ENCODE measurements at regions not wholly inside any gene's neighbourhood (a gene's known extent, or its start where the extent isn't known, plus 50 kb on each side); places are given as distances from the start of the nearest gene placed in this dataset.
"Not testable (repeated sequence)": the region's sequence is repeated elsewhere in the genome, so short reads cannot be mapped to it uniquely, and the experiment has no call there.

DNA sequence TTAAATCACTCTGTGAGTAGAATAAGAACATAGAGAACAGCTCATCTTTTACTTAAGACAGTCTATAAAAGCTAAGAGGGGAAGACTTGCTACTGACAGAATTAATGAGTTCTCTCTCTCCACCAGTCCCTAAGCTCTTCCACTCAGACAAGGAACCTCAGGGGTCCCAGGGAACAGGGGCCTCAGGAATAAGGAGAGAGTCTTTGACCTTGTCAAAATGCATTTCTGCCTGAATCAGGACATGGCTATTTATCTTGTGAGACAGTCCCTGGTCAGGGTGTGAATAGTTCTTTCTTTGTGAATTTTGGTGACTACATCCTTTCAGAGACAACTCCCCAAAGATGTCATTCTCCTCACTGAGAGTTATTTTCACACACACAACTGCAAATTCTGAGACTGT lies 218.7 kb upstream of the HS3ST1 start:
- no peak for DNase-seq (ENCODE audit: extremely low spot score)
- TF ChIP-seq, protein P1, sequence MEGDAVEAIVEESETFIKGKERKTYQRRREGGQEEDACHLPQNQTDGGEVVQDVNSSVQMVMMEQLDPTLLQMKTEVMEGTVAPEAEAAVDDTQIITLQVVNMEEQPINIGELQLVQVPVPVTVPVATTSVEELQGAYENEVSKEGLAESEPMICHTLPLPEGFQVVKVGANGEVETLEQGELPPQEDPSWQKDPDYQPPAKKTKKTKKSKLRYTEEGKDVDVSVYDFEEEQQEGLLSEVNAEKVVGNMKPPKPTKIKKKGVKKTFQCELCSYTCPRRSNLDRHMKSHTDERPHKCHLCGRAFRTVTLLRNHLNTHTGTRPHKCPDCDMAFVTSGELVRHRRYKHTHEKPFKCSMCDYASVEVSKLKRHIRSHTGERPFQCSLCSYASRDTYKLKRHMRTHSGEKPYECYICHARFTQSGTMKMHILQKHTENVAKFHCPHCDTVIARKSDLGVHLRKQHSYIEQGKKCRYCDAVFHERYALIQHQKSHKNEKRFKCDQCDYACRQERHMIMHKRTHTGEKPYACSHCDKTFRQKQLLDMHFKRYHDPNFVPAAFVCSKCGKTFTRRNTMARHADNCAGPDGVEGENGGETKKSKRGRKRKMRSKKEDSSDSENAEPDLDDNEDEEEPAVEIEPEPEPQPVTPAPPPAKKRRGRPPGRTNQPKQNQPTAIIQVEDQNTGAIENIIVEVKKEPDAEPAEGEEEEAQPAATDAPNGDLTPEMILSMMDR (IDR thresholded peaks at IDR 0.05; ENCODE audit: control extremely low read depth, extremely low read depth, low read depth, missing control alignments): no peak
- POLR2A ChIA-PET: no interaction called here
- CTCF ChIA-PET: no interaction called here

DNA sequence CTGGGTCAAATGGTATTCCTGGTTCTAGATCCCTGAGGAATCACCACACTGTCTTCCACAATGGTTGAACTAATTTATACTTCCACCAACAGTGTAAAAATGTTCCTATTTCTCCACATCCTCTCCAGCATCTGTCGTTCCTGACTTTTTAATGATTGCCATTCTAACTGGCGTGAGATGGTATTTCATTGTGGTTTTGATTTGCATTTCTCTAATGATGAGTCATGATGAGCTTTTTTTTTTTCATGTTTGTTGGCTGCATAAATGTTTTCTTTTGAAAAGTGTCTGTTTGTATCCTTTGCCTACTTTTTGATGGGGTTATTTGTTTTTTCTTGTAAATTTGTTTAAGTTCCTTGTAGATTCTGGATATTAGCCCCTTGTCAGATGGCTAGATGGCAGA lies 214.4 kb upstream of the HS3ST1 start:
- DNase-seq (ENCODE audit: extremely low spot score); CTCF ChIA-PET; POLR2A ChIA-PET: not testable (repeated sequence)

DNA sequence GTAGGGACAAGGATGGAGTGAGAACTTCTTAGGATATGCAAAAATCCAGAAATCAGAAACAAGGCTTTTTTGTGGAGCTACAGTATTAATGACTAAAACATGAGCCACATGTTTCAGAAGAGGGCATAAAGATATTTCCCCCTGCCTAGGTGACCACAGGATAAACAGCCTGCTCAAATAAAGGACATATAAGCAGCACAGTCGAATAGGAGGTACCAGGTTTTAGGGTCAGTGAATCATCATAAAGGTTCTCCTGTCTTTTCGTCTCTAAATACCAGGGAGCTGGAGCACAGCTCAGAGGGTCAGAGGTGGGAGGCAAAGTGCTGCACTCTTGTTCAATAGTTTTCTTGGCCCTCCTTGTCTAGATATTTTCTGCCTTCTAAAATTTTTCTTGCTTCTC lies 211.9 kb upstream of the HS3ST1 start:
- ChIA-PET POLR2A (no interaction called here), CTCF (no interaction called here)
- DNase-seq (ENCODE audit: extremely low spot score): no peak
- TF ChIP-seq, protein P1 (IDR thresholded peaks at IDR 0.05; ENCODE audit: control extremely low read depth, extremely low read depth, low read depth, missing control alignments): no peak

DNA sequence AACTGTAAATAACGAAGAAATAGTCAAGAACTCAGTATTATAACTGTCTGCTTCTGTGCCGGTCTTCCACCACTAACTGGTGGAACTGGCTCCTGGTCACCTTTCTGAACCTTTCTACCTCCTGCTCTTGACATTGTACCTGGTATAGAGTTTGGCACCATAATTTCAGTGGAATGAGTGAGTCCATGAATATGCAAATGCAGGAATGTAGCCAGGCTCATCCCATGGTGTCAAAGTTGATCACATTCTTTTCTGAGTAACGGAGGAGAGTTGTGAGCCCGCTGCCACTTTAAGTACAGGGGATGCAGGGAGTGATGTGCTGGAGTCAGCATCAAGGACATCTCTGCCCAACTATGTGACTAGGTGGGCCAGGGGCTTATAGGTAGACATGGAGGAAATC lies 207.9 kb upstream of the HS3ST1 start:
- CTCF ChIA-PET: no interaction called here
- TF ChIP-seq, protein P1 (IDR thresholded peaks at IDR 0.05; ENCODE audit: control extremely low read depth, extremely low read depth, low read depth, missing control alignments): no peak
- DNase-seq (ENCODE audit: extremely low spot score): no peak
- POLR2A ChIA-PET: no interaction called here

DNA sequence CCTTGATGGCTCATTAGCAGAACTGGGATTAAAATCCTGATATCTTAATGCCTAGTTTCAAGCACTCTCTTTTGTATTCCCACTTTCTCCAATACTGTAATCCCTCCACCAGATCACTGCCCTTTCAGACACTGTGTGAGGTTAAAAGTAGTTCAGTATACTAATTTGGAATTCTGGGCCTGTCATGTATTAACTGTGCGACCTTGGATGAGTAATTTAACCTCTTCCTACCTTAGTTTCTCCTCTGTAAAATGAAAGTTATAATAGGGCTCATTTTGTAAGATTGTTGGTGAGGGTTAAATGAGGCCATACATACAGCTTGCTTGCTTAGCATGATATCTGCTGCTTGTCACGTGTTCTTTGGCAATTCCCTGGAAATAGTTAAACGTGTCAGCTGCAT lies 207.3 kb upstream of the HS3ST1 start:
- POLR2A ChIA-PET: no interaction called here
- CTCF ChIA-PET: interaction anchor here (1.3 kb wide), 1 partner anchor 11 kb away, joined by 4 read pairs; no protein-coding TSS in a partner anchor
- DNase-seq (ENCODE audit: extremely low spot score): no peak

DNA sequence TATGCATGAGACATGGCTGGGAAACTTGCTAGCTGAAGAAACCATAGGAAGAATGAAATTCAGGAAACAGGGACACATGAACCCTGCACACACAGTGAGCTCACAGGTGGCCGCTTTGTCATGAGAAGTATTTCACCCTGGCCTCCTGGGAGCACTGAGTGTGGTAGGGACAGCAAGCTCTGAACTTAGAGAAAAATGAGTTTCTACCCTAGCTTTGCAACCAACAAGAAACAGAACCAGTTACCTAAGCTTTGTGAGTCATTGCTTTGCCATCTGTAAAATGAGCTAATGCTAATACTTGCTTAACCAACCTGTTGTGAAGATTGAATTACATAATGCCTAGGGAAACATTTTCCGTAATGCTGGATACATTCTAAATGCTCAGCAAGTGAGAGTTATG lies 206.6 kb upstream of the HS3ST1 start:
- no peak for DNase-seq (ENCODE audit: extremely low spot score)
- POLR2A ChIA-PET: no interaction called here
- TF ChIP-seq, protein P1 (IDR thresholded peaks at IDR 0.05; ENCODE audit: control extremely low read depth, extremely low read depth, low read depth, missing control alignments): no peak
- CTCF ChIA-PET: interaction anchor here (1.3 to 1.6 kb wide), 2 partner anchors 9 to 11 kb away, joined by 3 to 4 read pairs; no protein-coding TSS in a partner anchor

More for the DNA sequence above, 207.3 kb upstream of the HS3ST1 start:
- TF ChIP-seq, protein P1 (IDR thresholded peaks at IDR 0.05; ENCODE audit: control extremely low read depth, extremely low read depth, low read depth, missing control alignments): no peak

DNA sequence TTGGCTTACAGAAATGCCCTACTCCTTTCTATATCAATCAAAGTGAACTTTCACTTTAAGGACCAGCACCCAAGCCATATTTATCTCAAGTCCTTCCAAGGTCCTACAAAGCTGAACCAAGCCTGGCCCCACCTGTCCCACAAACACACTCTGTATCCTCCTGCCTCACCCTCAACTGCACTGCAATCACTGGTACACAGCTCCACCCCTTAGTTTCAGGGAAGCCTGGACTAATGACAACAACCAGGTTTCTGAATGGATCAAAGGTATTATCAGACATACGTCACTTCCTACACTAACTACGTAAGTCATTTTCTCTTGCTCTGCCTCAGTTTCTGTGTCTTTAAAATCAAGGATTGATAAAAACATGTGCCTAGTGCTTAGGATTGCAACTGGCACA lies 205.6 kb upstream of the HS3ST1 start:
- no peak for DNase-seq (ENCODE audit: extremely low spot score)
- CTCF ChIA-PET: interaction anchor here (1.6 kb wide), 1 partner anchor 10 kb away, joined by 3 read pairs; no protein-coding TSS in a partner anchor
- TF ChIP-seq, protein P1 (IDR thresholded peaks at IDR 0.05; ENCODE audit: control extremely low read depth, extremely low read depth, low read depth, missing control alignments): no peak
- POLR2A ChIA-PET: no interaction called here
